OCI-LY7 (cell line): ENCODE measurements at regions not wholly inside any gene's neighbourhood (a gene's known extent, or its start where the extent isn't known, plus 50 kb on each side); places are given as distances from the start of the nearest gene placed in this dataset.

Experiments
- BruUV-seq: library from RNA; stranded (reverse); fragments of 400-500 nt; replicated peaks from 2 replicates; lab custom pipeline; 2021; lab: Mats Ljungman, UMichigan
- CTCF ChIA-PET: fragments of 300-600 bp; sonication (Branson Sonifier 250); formaldehyde crosslinking; loops from one replicate; lab custom pipeline; 2022; ENCODE audit warnings: antibody characterized with exemption; ENCODE audit not compliant: unreplicated experiment; lab: Charles Lee
- POLR2A ChIA-PET: fragments of 300-600 bp; sonication (Branson Sonifier 250); formaldehyde crosslinking; loops from one replicate; lab custom pipeline; 2022; ENCODE audit warnings: antibody characterized with exemption; lab: Charles Lee
- DNase-seq: peaks from one replicate; pipeline ENCODE4 v3.0.0-alpha.2; 2015; ENCODE audit warnings: low spot score
- H2AFZ ChIP-seq: fragments of 200-600 bp; sonication (generic), shearing (Covaris generic); 2 replicates; pipeline ENCODE4 v1.6.1; 2014; ENCODE audit warnings: mild to moderate bottlenecking, antibody characterized with exemption, low read length, moderate library complexity
- H3K27ac ChIP-seq: fragments of 200-600 bp; sonication (generic); 2 replicates; pipeline ENCODE4 v1.5.1; 2014; ENCODE audit warnings: mixed run types, low read depth, mild to moderate bottlenecking, moderate library complexity, low read length, inconsistent platforms; ENCODE audit not compliant: poor library complexity, severe bottlenecking
- H3K36me3 ChIP-seq: fragments of 200-600 bp; sonication (generic); 2 replicates; pipeline ENCODE4 v1.6.1; 2014; ENCODE audit warnings: mild to moderate bottlenecking, antibody characterized with exemption, low read length, moderate library complexity, mixed read lengths; ENCODE audit not compliant: insufficient read depth
- H3K4me1 ChIP-seq: fragments of 200-600 bp; sonication (generic); 2 replicates; pipeline ENCODE4 v1.5.1; 2014; ENCODE audit warnings: mild to moderate bottlenecking, low read length; ENCODE audit not compliant: insufficient read depth, poor library complexity, severe bottlenecking
- H3K4me2 ChIP-seq: fragments of 200-600 bp; sonication (generic); 2 replicates; pipeline ENCODE4 v1.6.1; 2014; ENCODE audit warnings: mild to moderate bottlenecking, low read length
- H3K4me3 ChIP-seq: fragments of 200-600 bp; sonication (generic); 2 replicates; pipeline ENCODE4 v1.5.1; 2014; ENCODE audit warnings: mild to moderate bottlenecking, low read depth, low read length; ENCODE audit not compliant: poor library complexity, severe bottlenecking
- H3K79me2 ChIP-seq: fragments of 200-600 bp; sonication (generic); 2 replicates; pipeline ENCODE4 v1.6.1; 2016; ENCODE audit warnings: low read depth, mild to moderate bottlenecking, low read length, moderate library complexity, mixed read lengths; ENCODE audit not compliant: insufficient read depth
- H3K9me2 ChIP-seq: fragments of 200-600 bp; sonication (generic); 2 replicates; pipeline ENCODE4 v1.6.1; 2016; ENCODE audit warnings: mild to moderate bottlenecking, low read length, mixed read lengths; ENCODE audit not compliant: insufficient read depth
- H3K9me3 ChIP-seq: fragments of 200-600 bp; sonication (generic); 2 replicates; pipeline ENCODE4 v1.6.1; 2014; ENCODE audit warnings: mild to moderate bottlenecking, mixed run types, low read length, mixed read lengths
- H4K20me1 ChIP-seq: fragments of 200-600 bp; sonication (generic); 2 replicates; pipeline ENCODE4 v1.6.1; 2014; ENCODE audit warnings: mild to moderate bottlenecking, antibody characterized with exemption, low read length, moderate library complexity, mixed read lengths; ENCODE audit not compliant: insufficient read depth
- CTCF ChIP-seq: fragments of 200-600 bp; sonication (generic); conservative IDR thresholded peaks from 2 replicates; pipeline ENCODE4 v1.5.1; 2014; ENCODE audit warnings: mild to moderate bottlenecking, antibody characterized with exemption, low read length, moderate library complexity, mixed read lengths
- EZH2phosphoT487 ChIP-seq: fragments of 200-600 bp; sonication (generic); IDR thresholded peaks from 2 replicates; pipeline ENCODE4 v1.6.1; 2018; ENCODE audit warnings: low read depth, borderline replicate concordance, mild to moderate bottlenecking, mixed run types, antibody characterized with exemption, low read length, moderate library complexity, mixed read lengths
- intact Hi-C: fragments of 100-400 bp; cut with micrococcal nuclease; formaldehyde crosslinking; loops from one replicate; pipeline ENCODE4 v1.10.0; 2022; ENCODE audit not compliant: unreplicated experiment

GRCh38 chr2:228827056-228827700 lies 443.9 kb downstream of the PID1 start:
- DNase-seq, result no peak
- ChIA-PET CTCF (no interaction called here), POLR2A (interaction anchor here (0.6 kb wide), 1 partner anchor 11 kb away, joined by 3 read pairs; no protein-coding TSS in a partner anchor)
- no peaks in the 10 kb centered on the region for H3K4me1 ChIP-seq
- no peaks in the 10 kb centered on the region for H3K9me2 ChIP-seq
- no peak overlapping the region for H3K4me2 ChIP-seq
- no peak overlapping the region for H2AFZ ChIP-seq
- no peak overlapping the region for H3K27ac ChIP-seq
- intact Hi-C loops, result no loop called here
- TF ChIP-seq CTCF (no peak), EZH2phosphoT487 (no peak)
- H3K36me3 ChIP-seq, result no peaks in the 10 kb centered on the region
- H3K4me3 ChIP-seq, result no peak overlapping the region
- no peaks in the 10 kb centered on the region for H3K79me2 ChIP-seq
- BruUV-seq, result no TSS peak
- no peaks in the 10 kb centered on the region for H3K9me3 ChIP-seq
- no peaks in the 10 kb centered on the region for H4K20me1 ChIP-seq

GRCh38 chr2:228819701-228820100 lies 451.4 kb downstream of the PID1 start:
- Histone ChIP-seq H3K9me2 (no peaks in the 10 kb centered on the region), H3K79me2 (no peaks in the 10 kb centered on the region), H3K4me2 (no peak overlapping the region), H3K4me3 (no peak overlapping the region), H3K9me3 (no peaks in the 10 kb centered on the region), H4K20me1 (no peaks in the 10 kb centered on the region), H3K27ac (no peak overlapping the region), H3K4me1 (no peaks in the 10 kb centered on the region), H3K36me3 (no peaks in the 10 kb centered on the region), H2AFZ (no peak overlapping the region)
- ChIA-PET POLR2A (no interaction called here), CTCF (no interaction called here)
- BruUV-seq, result no TSS peak
- intact Hi-C loops, result no loop called here
- no peak for DNase-seq
- TF ChIP-seq CTCF (no peak), EZH2phosphoT487 (no peak)
